GM21381 (cell line): ENCODE measurements at regions not wholly inside any gene's neighbourhood (a gene's known extent, or its start where the extent isn't known, plus 50 kb on each side); places are given as distances from the start of the nearest gene placed in this dataset.
"Not testable (repeated sequence)": the region's sequence is repeated elsewhere in the genome, so short reads cannot be mapped to it uniquely, and the experiment has no call there.

Experiments
- ATAC-seq: cut with Tn5 transposase; IDR thresholded peaks from one replicate; pipeline ENCODE4 v1.9.1; 2021; ENCODE audit warnings: mild to moderate bottlenecking, moderate library complexity; ENCODE audit not compliant: unreplicated experiment

DNA sequence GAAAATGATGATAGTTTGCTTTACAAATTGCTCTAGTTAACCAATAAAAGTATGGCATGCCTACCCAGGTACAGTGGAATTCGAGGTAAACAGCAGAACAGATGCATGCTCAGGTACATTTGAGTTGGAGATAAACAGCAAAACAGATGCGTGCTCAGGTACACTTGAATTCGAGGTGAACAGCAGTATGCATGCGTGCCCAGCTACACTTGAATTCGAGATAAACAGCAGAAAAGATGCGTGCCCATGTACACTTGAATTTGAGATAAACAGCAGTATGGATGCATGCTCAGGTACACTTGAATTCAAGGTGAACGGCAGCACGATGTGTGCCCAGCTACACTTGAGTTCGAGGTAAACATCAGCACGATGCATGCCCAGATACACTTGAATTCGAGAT lies 155.2 kb upstream of the TPTE start:
- not testable (repeated sequence) for ATAC-seq

DNA sequence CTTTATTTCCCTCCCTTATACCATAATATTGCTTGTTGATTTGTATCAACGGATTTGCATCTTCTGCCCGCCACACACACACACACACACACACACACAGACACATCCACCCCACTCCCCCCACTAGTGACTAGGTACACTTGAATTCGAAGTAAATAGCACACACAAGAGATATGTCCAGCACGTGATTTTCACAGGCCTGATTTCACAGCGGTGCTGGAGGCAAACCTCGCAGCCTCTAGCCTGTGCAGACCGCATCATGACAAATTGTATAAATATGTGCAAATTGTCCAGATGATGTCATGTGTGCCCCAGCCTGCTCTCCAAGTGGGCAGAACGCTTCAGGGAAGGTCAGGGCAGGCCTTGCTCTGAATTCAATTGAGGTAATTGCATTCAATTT lies 153.8 kb upstream of the TPTE start:
- ATAC-seq: not testable (repeated sequence)

DNA sequence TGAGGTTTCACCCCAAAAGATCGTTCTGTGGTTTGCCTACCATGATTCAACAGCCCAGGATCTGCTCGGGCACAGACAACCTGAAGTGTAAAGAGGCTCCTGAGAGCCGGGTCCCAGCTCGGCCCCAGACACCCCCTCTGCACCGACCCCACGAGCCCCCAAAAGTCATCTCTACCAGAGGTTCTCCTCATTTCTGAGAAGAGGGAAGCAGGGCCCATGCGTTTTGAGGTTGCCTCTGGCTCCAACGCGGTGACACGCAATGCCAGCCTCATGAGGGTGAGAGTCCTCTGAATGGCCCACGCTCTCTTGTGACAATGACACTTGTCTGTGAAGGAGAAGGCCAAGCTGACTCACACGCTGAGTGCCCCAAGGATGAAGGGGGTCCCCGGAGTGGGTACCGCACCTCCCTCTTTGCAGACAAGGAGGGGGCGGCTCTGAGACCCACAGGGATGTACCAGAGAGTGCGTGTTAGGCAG lies 153.0 kb upstream of the TPTE start:
- ATAC-seq: not testable (repeated sequence)

DNA sequence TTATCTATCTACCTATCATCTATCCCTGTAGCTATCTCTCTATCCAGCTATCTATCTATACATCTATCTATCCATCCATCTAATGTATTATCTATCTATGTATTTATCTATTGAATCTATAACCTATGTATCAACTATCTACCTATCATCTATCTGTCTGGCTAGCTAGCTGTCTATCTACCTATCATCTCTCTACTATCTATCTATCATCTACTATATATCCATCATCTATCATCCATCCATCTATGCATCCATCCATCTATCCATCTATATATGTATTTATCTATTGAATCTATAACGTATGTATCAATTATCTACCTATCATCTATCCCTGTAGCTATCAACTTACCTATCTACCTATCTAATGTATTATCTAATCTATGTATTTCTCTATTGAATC lies 152.1 kb upstream of the TPTE start:
- ATAC-seq: not testable (repeated sequence)

DNA sequence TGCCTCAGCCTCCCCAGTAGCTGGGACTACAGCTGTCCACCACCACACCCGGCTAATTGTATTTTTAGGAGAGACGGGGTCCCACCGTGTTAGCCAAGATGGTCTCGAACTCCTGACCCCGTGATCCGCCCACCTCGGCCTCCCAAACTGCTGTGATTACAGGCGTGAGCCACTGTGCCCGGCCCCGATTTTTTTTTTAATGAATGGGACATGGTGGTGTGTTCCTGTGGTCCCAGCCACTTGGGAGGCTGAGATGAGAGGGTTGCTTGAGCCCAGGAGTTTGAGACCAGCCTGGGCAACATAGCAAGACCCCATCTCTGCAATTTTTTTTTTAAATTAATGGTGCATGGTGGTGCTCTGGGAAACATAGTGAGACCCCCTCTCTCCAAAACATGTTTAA lies 143.6 kb upstream of the TPTE start:
- ATAC-seq: not testable (repeated sequence)

DNA sequence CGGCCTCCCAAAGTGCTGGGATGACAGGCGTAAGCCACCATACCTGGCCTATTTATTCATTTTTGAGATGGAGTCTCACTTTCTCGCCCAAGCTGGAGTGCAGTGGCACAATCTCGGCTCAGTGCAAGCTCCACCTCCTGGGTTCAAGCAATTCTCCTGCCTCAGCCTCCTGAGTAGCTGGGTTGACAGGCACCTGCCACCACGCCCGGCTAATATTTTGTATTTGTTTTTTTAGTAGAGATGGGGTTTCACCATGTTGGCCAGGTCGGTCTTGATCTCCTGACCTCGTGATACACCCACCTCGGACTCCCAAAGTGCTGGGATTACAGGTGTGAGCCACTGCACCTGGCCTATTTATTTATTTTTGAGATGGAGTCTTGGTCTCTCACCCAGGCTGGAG lies 141.6 kb upstream of the TPTE start:
- not testable (repeated sequence) for ATAC-seq

DNA sequence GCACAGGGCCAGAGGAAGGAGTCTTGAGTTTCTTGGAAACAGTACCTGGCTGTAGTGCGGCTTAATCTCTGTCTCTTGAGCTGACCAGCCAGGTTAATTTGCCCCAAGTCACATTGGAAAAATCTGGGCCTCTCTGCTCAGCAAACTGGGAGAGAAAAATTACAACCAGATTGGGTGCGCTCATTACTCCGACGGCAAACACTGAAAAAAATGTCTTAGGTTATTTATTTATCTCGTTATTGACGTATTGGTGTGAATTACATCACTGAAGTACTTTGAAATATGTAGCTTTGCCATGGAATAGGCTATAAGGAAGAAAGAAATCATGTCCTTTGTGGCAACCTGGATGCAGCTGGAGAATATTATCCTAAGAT lies 139.7 kb upstream of the TPTE start:
- not testable (repeated sequence) for ATAC-seq

DNA sequence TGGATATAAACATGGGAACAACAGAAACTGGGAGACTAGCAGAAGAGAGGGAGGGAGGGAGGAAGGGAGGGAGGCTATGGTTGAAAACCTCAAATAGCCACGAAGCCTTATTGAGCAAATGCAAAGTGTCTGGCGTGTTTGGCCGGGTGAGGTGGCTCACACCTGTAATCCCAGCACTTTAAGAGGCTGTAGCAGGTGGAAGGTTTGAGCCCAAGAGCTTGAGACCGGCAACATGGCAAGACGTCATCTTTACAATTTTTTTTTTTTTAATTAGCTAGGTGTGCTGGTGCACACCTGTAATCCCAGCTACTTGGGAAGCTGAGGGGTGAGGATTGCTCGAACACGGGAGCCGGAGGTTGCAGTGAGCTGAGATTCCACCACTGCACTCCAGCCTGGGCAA lies 139.2 kb upstream of the TPTE start:
- not testable (repeated sequence) for ATAC-seq

DNA sequence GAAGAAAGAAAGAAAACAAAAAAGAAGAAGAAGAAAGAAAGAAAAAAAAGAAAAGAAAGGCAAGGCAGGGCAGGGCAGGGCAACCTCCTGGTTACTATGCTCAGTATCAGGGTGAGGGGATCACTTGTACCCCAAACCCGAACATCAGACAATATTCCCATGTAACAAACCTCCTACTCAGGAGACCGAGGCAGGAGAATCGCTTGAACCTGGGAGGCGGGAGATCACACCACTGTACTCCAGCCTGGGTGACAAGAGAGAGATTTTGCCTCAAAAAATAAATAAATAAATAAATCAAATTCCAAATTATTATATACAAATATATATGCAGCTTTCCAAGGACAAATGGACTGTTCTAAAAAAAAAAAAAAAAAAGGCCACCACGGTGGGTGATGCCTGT lies 138.8 kb upstream of the TPTE start:
- ATAC-seq: not testable (repeated sequence)

DNA sequence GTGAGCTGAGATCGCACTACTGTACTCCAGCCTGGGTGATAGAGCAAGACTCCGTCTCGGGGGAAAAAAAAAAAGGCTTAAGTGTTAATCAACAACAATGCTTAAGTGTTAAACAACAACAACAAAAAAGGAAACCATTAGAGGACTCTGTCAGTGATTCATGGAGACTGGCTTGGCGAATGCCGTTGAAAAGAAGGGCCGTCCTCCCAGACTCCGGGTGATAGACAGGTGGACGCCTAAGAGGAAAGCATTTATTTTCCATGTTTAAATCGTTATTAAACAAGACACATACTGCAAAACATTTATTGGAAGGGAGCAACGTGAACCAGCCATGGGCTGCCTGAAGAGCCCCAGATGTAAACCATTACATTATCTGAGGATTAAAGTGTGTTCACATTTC lies 137.8 kb upstream of the TPTE start:
- not testable (repeated sequence) for ATAC-seq

DNA sequence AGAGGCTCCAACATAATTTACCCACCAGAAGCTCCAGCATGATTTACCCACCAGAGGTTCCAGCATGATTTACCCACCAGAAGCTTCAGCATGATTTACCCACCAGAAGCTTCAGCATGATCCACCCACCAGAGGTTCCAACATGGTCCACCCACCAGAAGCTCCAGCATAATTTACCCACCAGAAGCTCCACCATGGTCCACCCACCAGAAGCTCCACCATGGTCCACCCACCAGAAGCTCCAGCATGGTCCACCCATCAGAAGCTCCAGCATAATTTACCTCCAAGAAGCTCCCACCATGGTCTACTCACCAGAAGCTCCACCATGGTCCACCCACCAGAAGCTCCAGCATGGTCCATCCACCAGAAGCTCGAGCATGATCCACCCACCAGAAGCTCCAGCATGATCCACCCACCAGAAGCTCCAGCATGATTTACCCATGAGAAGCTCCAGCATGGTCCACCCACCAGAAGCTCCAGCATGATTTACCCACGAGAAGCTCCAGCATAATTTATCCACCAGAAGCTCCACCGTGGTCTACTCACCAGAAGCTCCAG lies 137.0 kb upstream of the TPTE start:
- ATAC-seq: not testable (repeated sequence)

DNA sequence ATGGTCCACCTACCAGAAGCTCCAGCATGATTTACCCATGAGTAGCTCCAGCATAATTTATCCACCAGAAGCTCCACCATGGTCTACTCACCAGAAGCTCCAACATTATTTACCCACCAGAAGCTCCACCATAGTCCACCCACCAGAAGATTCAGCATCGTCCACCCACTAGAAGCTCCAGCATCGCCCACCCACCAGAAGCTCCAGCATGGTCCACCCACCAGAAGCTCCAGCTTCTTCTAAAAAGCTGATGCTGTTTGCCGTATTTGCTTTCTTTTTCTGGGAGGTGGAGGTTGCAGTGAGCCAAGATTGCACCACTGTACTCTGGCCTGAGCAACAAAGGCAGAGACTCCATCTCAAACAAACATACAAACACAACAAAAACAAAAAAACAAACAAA lies 136.2 kb upstream of the TPTE start:
- not testable (repeated sequence) for ATAC-seq

DNA sequence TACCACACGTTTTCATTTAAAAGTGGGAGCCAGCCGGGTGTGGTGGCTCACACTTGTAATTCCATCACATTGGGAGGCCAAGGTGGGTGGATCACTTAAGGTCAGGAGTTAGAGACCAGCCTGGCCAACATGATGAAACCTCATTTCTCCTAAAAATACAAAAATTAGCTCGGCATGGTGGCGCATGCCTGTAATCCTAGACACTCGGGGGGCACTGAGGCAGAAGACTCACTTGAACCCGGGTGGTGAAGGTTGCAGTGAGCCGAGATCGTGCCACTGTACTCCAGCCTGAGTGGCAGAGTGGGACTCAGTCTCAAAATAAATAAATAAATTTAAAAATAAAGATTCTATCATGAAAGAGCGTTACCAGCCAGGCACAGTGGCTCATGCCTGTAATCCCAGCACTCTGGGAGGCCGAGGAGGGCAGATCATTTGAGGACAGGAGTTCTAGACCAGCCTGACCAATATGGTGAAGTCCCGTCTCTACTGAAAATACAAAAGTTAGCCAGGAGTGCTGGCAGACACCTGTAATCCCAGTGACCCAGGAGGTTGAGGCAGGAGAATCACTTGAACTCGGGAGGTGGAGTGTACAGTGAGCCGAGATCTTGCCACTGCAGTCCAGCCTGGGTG lies 135.4 kb upstream of the TPTE start:
- not testable (repeated sequence) for ATAC-seq

DNA sequence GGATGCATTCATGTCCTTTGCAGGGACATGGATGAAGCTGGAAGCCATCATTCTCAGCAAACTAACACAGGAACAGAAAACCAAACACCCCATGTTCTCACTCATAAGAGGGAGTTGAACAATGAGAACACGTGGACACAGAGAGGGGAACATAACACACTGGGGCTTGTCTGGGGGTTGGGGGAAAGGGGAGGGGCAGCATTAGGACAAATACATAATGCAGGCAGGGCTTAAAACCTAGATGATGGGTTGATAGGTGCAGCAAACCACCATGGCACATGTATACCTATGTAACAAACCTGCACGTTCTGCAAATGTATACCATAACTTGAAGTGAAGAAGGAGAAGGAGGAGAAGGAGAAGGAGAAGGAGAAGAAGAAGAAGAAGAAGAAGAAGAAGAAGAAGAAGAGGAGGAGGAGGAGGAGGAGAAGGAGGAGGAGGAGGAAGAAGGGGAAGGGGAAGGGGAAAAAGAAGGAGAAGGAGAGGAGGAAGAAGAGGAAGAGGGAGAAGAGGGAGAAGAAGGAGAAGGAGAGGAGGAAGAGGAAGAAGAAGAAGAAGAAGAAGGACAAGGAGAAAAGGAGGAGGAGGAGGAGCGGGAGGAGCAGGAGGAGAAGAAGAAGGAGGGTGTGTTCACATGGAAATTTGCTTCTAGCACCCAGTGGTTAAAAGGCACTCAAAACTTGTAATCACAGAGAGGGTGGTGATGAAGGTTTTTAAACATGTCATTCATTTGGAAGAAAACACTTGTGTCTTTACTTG lies 133.5 kb upstream of the TPTE start:
- ATAC-seq: not testable (repeated sequence)

DNA sequence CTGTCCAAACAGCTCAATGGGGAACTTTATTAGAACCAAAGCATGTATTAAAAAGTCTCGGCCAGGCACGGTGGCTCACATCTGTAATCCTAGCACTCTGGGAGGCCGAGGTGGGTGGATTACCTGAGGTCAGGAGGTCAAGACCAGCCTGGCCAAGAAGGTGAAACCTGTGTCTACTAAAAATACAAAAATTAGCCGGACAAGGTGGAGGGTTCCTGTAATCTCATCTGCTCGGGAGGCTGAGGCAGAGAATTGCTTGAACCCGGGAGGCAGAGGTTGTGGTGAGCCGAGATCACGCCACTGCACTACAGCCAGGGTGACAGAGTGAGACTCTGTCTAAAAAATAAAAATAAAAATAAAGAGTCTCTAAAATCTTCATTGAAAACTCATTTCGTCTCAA lies 132.8 kb upstream of the TPTE start:
- not testable (repeated sequence) for ATAC-seq

DNA sequence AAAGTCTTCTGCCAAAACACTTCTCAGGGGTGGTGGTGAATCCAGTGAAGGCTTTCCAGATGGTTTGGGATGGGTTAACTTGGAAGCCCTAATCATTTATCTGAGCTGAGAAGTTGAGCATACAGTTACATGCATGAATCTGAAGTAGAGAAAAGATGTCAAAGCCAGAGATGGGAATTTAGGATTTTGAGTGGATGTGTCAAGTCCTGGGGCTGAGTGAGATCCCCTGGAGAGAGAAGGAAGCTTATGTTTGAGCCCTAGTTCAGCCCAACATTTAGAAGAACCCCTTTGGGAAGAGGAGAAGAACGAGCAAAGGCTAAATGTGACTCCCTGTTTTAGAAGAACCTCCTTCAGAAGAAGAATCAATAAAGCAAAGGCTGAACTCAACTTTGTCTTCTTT lies 129.1 kb upstream of the TPTE start:
- not testable (repeated sequence) for ATAC-seq

DNA sequence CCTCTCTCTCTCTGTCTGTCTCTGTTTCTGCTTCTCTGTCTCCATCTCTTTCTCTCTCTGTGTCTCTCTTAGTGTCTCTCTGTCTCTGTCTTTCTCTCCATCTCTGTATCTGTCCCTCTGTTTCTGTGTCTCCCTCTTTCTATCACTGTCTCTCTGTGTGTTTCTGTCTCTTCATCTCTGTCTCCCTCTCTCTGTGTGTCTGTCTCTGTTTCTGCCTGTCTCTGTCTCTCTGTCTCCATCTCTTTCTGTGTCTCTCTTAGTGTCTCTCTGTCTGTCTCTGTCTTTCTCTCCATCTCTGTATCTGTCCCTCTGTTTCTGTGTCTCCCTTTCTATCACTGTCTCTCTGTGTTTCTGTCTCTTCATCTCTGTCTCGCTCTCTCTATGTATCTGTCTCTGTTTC lies 125.4 kb upstream of the TPTE start:
- ATAC-seq: not testable (repeated sequence)

DNA sequence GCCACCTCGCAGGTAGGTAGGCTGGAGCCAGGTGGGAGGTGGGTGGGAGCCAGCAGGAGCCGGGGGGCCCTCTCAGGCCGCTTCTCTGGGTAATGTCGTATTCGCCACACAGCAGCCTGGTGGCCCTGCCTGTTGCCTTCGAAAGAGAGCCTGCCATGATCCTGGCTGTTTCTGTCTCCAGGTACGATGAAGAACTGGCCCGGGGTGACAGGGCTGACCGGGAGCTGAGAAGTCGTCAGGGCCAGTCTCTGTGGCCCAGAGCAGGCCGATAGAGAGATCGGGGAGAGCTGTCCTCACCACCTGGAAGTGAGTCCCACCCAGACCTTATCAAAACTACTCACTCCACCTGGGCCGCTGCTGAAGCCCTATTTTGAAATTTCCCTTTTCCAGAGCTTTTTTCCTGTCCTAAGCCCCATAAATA lies 123.9 kb upstream of the TPTE start:
- not testable (repeated sequence) for ATAC-seq

DNA sequence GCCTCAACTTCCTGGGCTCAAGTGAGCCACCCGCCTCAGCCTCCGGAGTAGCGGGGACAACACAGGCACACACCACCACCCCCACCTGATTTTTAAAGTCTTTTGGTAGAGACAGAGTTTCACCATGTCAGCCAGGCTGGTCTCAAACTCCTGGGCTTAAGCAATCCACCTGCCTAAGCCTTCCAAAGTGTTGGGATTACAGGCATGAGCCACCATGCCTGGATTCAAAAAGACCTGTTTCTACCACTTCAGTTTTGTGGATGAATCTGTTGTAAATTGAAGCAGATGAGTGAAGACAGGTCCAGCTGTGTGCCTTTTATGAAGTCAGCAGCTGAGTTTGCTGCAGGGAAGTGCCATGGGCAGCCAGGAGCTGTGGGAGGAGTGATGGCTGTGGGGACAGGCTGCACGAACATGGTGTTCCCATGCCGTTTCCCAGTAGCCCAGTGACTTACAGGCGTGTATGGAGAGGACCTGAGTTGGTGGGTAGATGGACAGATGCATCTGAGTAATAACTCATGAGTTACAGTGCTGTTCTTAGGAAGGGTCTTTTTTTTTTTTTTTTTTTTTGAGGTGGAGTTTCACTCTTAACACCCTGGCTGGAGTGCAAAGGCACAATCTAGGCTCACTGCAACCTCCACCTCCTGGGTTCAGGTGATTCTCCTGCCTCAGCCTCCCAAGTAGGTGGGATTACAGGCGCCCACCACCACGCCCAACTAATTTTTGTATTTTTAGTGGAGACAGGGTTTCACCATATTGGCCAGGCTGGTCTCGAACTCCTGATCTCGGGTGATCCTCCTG lies 122.5 kb upstream of the TPTE start:
- ATAC-seq: not testable (repeated sequence)

DNA sequence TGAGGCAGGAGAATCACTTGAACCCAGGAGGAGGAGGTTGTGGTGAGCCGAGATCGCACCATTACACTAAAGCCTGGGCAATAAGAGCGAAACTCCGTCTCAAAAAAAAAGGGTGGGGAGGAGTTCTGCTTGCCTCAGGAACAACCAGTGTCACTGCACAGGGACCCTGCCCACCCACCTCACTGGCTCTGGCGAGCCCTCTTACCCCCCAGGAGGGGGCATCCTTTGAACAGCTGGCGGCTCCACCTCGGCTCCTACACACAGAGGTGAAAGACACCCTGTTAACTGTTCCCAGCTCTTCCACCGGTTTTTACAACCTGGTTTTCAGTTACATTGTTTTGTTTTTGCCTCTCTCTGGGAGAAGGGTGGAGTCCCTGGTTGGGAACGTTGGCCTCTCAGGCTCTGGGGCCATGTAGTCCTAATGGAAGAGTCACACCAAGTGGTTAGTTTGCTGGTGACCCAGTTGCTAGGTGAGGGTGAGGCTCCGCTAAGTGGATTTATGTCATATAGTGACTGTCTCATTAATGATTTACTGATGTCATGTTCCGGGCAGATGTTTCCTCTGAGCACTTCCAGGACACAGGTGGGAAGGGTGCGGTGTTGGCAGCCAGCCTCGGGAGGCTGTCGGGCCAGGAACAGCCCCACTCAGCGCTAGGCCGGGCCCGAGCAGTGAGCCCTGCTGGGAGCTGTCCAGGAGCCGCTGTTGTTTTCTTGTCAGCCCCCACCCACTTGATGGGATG lies 120.6 kb upstream of the TPTE start:
- not testable (repeated sequence) for ATAC-seq
